Tibial nerve (tissue), 4 donors: ENCODE measurements at regions not wholly inside any gene's neighbourhood (a gene's known extent, or its start where the extent isn't known, plus 50 kb on each side); places are given as distances from the start of the nearest gene placed in this dataset.

ENCODE experiments used
- DNase-seq, 2 donors: peaks; one replicate each; pipeline ENCODE4 v3.0.0-alpha.2; 2019; ENCODE audit warnings: low spot score in 2 of 2
- H3K27ac ChIP-seq, 4 donors: fragments of 200-600 bp; sonication (generic) in 3 of 4; one replicate each; pipeline ENCODE4 v1.5.1; 2017 to 2019; ENCODE audit warnings: mild to moderate bottlenecking in 1 of 4
- H3K27me3 ChIP-seq, 2 donors: fragments of 200-600 bp; sonication (generic) in 1 of 2; one replicate each; pipeline versions ENCODE4 v1.5.1 to v1.6.0; 2017 to 2019
- H3K36me3 ChIP-seq, 3 donors: fragments of 200-600 bp; sonication (generic); one replicate each; pipeline ENCODE4 v1.5.1; 2018 to 2019
- H3K4me1 ChIP-seq, 4 donors: fragments of 200-600 bp; sonication (generic) in 3 of 4; one replicate each; pipeline ENCODE4 v1.5.1; 2017 to 2019
- H3K4me3 ChIP-seq, 4 donors: fragments of 200-600 bp; sonication (generic) in 3 of 4; one replicate each; pipeline ENCODE4 v1.5.1; 2017 to 2019; ENCODE audit warnings: mild to moderate bottlenecking in 1 of 4, moderate library complexity in 1 of 4
- H3K9me3 ChIP-seq, 4 donors: fragments of 200-600 bp; sonication (generic) in 3 of 4; one replicate each; pipeline ENCODE4 v1.5.1; 2017 to 2019
- CTCF ChIP-seq, 5 experiments: fragments of 200-600 bp in 3 of 5; fragments of 450-650 bp in 2 of 5; sonication (generic) in 3 of 5; IDR thresholded peaks; one replicate each; pipeline ENCODE4 v1.5.1; 2016 to 2019; ENCODE audit warnings: antibody characterized with exemption in 5 of 5, mild to moderate bottlenecking in 3 of 5, moderate library complexity in 2 of 5
- EP300 ChIP-seq, 2 donors: sonication (generic); formaldehyde crosslinking; IDR thresholded peaks; one replicate each; pipeline ENCODE4 v1.6.1; 2017; ENCODE audit warnings: antibody characterized with exemption in 2 of 2, mild to moderate bottlenecking in 1 of 2
- POLR2A ChIP-seq, 2 donors: fragments of 450-650 bp; IDR thresholded peaks; one replicate each; pipeline ENCODE4 v1.6.1; 2017; ENCODE audit warnings: antibody characterized with exemption in 2 of 2, mild to moderate bottlenecking in 2 of 2, moderate library complexity in 2 of 2
- WGBS, 2 donors: methylation state at CpG; one replicate each; pipeline ENCODE4 v1.1.5; 2018; 5-methylcytosine and 5-hydroxymethylcytosine counted together

GRCh38 chr11:100467821-100468508, 219.1 kb upstream of the ARHGAP42 start:
- TF ChIP-seq EP300 (IDR thresholded peaks at IDR 0.05) = no peak
- TF ChIP-seq POLR2A (IDR thresholded peaks at IDR 0.05) = no peak
- no peak for TF ChIP-seq CTCF (IDR thresholded peaks at IDR 0.05)
- Histone ChIP-seq H3K9me3 (peaks cover 0 to 12% (median 0%) of the 10 kb centered on the region in 4 donors), H3K4me3 (no peak overlapping the region), H3K36me3 (no peaks in the 10 kb centered on the region), H3K27ac (no peak overlapping the region), H3K27me3 (no peaks in the 10 kb centered on the region), H3K4me1 (peaks cover 0 to 14% (median 0%) of the 10 kb centered on the region in 4 donors)
- 91 to 92% methylated on average over 3 of the region's 3 CpGs for WGBS, 2 donors
- DNase-seq = no peak

DNA sequence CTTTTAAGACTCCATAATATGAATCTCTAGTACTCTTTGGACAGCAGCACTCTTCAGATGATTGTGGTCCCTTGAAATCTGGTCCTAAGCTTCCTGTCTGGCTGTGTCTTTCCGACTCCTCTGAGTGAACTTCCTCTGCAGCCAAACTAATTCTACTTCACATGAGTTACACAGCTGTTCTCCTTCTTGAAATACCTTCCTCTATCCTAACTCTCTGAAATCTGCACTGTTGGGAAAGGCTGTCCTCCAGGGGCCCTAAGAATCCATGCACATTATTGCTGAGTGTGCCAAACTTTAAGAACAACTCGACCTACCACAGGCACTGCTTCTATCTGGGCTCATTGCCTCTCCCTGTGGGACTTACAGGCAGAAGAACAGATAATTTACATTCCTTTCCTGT, 217.3 kb upstream of the ARHGAP42 start:
- H3K4me1 ChIP-seq = peaks cover 0 to 14% (median 0%) of the 10 kb centered on the region in 4 donors
- DNase-seq = peak in 1 of 2 donors; percentile 32
- H3K4me3 ChIP-seq = no peak overlapping the region
- H3K27me3 ChIP-seq = no peaks in the 10 kb centered on the region
- no peak overlapping the region for H3K27ac ChIP-seq
- peaks cover 0 to 6% (median 0%) of the 10 kb centered on the region in 4 donors for H3K9me3 ChIP-seq
- no peaks in the 10 kb centered on the region for H3K36me3 ChIP-seq
- no peak for TF ChIP-seq CTCF (IDR thresholded peaks at IDR 0.05)
- TF ChIP-seq EP300 (IDR thresholded peaks at IDR 0.05) = peak in 1 of 2 donors; percentile 38
- WGBS, 2 donors = 36 to 45% methylated on average over 2 of the region's 2 CpGs

GRCh38 chr11:100472727-100473389, 214.2 kb upstream of the ARHGAP42 start:
- Histone ChIP-seq H3K9me3 (no peaks in the 10 kb centered on the region), H3K27me3 (no peaks in the 10 kb centered on the region), H3K36me3 (no peaks in the 10 kb centered on the region), H3K27ac (no peak overlapping the region), H3K4me3 (no peak overlapping the region), H3K4me1 (peaks cover 0 to 14% (median 0%) of the 10 kb centered on the region in 4 donors)
- WGBS, 2 donors = 53 to 66% methylated on average over 2 of the region's 2 CpGs
- no peak for DNase-seq
- TF ChIP-seq EP300 (IDR thresholded peaks at IDR 0.05) (no peak), CTCF (IDR thresholded peaks at IDR 0.05) (no peak), POLR2A (IDR thresholded peaks at IDR 0.05) (no peak)

DNA sequence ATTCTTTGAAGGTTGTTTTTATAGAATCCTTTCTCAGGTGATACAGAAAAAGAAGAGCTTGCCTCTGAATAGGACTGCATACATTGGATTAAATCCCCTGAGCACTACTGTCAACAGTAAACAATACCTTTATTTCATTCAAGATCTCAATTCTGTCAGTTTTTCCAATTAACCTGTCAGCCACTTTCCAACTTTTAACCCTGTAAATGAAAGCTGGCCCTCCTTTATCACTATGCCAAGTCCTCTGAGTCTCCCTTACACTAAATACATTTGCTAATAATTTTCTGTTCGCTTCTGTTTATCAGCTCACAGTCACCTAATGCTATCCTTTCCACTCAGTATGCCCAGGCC, 213.7 kb upstream of the ARHGAP42 start:
- TF ChIP-seq EP300 (IDR thresholded peaks at IDR 0.05) (no peak), POLR2A (IDR thresholded peaks at IDR 0.05) (no peak), CTCF (IDR thresholded peaks at IDR 0.05) (no peak)
- 100% methylated on average over 1 of the region's 1 CpG for whole genome bisulfite sequencing, 2 donors
- Histone ChIP-seq H3K9me3 (no peaks in the 10 kb centered on the region), H3K36me3 (no peaks in the 10 kb centered on the region), H3K27ac (no peak overlapping the region), H3K27me3 (no peaks in the 10 kb centered on the region), H3K4me3 (no peak overlapping the region), H3K4me1 (peaks cover 0 to 14% (median 0%) of the 10 kb centered on the region in 4 donors)
- DNase-seq = no peak

- no peak for DNase-seq
- H3K9me3 ChIP-seq = peaks cover 0 to 46% (median 0%) of the 10 kb centered on the region in 4 donors
- no peaks in the 10 kb centered on the region for H3K4me1 ChIP-seq
- no peak overlapping the region for H3K4me3 ChIP-seq
- H3K27ac ChIP-seq = no peak overlapping the region
- TF ChIP-seq CTCF (IDR thresholded peaks at IDR 0.05) (no peak), POLR2A (IDR thresholded peaks at IDR 0.05) (no peak), EP300 (IDR thresholded peaks at IDR 0.05) (no peak)
- H3K36me3 ChIP-seq = no peaks in the 10 kb centered on the region
- WGBS, 2 donors = 83 to 85% methylated on average over 2 of the region's 2 CpGs
- H3K27me3 ChIP-seq = no peaks in the 10 kb centered on the region
These were observed 202.1 kb upstream of the ARHGAP42 start for GRCh38 chr11:100484948-100485347.
